NCI-H345 treated with DMSO at 0.1 percent for 48 hours (cell line): ENCODE measurements at regions not wholly inside any gene's neighbourhood (a gene's known extent, or its start where the extent isn't known, plus 50 kb on each side); places are given as distances from the start of the nearest gene placed in this dataset.
A peak's percentile ranks its signal among the peaks of the same experiment; 100 is the strongest.

ENCODE experiments used
- DNase-seq: peaks from one replicate; lab custom pipeline; 2025; ENCODE audit not compliant: unreplicated experiment; lab: John Stamatoyannopoulos, UW

DNA sequence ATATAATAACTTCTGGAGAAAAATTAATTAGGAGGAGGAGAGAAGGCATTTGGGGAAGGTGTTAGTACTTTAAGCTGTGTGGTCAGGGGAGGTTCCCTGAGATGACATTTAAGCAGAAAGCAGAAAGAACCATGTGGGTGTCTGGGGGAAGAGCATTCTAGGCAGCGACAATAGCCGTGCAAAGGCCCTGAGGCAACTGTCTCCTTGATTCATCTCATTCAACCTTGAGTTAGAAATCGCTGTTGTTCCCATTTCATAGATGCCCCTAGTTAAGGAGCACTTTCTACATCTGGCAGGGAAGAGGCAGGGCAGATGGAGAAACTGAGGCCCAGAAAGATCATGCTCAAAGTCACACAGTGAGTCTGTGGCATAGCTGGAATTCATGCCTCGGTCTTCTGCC, 108.6 kb upstream of the RUNX3 start:
- no peak for DNase-seq

DNA sequence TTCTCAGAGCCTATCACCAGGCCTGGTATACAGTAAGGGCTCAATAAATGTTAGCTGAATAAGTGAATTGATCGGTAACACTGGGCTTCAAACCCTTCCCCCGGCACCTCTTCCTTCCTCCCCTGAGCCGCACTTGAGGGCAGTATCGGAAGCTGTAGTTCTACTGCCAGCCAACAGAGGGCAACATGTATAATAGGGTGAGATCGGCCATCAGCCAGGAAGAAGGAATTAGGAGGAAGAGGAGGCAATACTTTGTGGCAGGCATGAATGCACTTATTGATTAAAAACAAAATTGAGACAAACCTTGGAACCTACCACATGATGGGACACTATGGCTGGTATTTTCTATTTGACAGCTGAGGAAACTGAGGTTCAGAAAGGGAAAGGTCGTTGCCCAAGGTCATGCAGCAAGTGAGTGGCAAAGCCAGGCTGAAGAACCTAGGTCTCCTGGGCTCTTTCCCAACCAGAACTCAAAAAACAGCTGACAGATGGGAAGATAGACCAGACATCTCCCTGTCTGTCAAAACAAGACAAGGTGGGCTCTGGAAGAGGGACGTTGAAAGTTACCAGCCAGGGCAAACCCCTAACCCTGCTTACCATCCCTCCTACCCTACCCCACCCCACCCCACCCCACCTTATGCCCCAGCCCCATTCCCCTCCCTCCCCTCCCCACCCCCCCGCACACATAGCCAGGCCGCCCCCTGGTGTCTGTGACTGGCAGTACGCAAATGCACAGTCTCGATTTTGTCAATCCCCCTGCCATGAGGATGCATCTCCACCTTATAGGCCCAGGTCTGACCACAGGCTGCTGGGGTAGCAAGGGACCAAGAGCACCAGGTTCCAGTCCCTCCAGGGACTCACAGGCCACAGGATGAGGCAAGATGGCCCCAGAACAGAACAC, 107.3 kb upstream of the RUNX3 start:
- DNase-seq, result no peak

- DNase-seq, result no peak
Measured at GRCh38 chr1:25036117-25036546, 106.1 kb upstream of the RUNX3 start.

GRCh38 chr1:25035523-25036116, 105.5 kb upstream of the RUNX3 start:
- DNase-seq, result no peak

DNA sequence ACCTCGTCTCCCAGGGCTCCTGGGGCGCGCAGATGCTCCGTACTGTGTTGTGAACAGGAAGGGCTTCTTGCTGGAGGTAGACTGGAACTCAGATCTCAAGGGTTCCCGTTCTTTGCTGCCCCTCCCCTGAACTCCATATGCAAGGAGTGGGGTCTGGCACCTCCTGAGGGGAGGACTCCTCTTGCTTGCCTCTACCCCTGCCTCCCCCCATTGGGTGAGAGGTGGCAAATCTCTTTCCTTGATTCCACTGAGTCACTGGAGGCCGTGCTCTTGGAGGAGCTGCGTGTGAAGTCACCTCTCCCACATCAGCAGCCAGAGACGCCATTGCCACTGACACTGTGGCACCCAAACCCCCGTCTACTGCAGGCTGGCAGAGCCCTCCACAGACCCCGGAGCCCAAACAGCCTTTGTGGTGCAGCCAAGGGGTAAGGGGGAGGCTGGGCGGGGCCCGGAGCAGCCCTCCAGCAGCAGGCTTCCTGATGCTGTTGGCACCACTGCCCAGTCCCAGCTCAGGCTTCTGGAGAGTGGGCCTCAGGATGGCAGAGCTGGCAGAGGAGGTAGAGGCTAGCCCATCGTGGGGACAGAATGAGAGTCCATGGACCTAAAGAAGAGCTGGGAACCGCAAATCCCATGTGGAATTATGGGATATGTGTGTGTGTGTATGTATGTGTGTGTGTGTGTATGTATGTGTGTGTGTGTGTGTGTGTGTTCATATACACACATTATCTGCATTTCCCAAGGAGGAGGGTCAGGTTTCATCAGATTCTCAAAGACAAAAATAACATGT, 104.9 kb upstream of the RUNX3 start:
- no peak for DNase-seq

DNA sequence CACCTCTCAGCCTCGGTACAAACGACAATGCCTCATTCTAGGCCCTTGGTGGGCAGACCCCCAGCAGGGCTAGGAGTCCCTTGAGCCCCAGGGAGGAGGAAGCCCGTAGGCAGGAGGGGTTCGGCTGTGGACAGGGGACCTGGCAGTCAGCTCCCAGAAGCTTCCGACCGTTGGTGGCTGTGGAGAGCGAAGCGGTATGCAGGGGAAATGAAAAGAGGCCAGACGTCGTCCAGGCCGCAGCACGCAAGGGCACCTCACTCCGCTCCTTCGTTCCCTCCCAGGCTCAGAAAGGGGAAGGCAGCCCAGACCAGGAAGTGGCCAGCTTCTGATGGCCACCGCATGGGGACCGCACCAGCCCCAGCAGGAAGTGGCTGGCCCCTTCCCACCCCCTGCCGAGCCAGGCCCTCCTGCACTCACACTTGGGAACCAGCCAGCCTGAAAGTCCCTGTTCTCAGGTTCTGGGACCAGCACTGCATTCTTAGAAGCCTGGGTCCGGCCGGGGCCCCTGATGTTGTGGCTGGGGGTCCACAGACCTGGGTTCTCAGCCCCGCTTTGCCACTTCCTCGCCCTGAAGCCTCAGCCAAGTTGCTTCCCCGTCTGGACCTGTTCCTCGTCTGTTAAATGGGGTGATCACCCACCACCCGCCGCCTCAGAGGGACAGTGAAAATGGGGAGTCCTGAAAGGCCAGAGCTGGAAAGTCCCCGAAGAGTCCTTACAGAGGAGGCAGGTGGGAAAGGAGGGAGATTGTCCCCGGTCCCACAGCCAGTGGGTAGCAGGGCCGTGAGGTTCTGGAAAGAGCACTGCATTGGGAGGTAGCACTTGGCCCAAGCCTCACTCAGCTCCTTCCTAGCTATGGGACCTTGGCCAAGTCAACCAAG, 104.0 kb upstream of the RUNX3 start:
- no peak for DNase-seq

- DNase-seq, result no peak
Measured at GRCh38 chr1:25033030-25033827, 103.2 kb upstream of the RUNX3 start.

GRCh38 chr1:25031966-25032667, 102.0 kb upstream of the RUNX3 start:
- no peak for DNase-seq

GRCh38 chr1:25031601-25031965, 101.5 kb upstream of the RUNX3 start:
- DNase-seq, result no peak

DNA sequence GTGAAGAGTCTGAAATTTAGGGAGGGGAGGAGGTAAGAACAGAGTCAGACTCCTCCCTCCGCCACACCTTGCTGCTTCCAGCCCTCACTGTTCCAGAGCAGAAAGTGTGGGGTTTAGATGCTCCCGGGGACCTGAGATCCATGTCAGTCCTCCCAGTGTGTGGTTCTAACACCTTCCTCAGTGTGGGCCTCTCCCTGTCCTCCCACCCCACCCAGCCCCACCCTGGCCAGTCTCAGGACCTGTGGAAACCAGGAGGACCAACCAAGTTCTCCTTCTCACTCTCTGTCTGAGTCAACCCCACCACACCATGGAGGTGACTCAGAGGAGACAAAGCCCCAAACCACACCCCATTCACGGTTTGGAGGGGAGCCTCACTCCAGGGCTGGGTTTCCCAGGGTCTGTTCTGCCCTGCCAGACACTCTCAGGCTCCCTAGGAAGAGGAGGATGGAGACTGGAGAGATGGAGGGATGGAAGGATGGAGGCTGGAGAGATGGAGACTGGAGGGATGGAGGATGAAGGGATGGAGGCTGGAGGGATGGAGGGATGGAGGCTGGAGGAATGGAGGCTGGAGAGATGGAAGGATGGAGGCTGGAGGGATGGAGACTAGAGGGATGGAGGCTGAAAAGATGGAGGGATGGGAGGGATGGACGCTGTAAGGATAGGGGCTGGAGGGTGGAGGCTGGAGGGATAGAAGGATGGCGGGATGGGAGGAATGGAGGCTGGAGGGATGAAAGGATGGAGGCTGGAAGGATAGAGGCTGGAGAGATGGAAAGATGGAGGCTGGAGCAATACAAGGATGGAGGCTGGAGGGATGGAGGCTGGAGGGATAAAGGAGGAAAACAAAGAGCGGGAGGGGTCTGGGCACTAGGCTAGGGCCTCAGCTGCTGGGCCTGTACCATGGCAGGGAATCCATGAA, 100.9 kb upstream of the RUNX3 start:
- DNase-seq, result no peak

DNA sequence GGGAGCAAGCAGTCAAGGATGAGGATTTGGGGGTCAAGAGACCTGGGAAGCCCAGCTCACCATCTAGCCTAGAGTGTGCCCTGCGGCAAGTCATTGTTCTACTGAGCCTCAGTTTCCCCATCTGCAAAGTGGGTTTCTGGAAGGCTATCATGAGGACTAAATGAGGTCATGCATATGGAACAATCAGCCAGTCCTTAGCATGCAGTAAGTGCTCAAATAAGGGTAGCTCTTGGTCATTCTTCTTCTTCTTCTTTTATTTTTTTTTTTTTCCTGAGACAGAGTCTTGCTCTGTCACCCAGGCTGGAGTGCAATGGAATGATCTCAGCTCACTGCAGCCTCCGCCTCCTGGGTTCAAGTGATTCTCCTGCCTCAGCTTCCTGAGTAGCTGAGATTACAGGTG, 99.9 kb upstream of the RUNX3 start:
- no peak for DNase-seq

- DNase-seq, result peak; percentile 21
Measured at GRCh38 chr1:25028907-25029599, 99.0 kb upstream of the RUNX3 start.

DNA sequence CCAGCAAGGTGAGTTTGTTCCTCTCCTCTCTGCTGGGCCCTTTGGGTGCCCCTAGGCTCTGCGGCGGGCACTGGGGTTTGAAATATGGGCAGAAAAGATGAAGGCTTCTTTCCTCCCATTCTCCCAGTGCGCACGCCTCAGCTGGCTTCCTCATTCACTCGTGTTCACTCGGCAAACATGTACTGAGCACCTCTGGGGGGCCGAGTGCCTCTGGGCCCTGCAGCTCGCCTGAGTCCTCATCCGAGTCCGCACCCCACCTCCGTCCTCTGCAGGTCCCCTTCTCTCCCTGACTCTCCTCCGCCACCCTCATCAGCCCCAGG, 98.5 kb upstream of the RUNX3 start:
- DNase-seq, result no peak

DNA sequence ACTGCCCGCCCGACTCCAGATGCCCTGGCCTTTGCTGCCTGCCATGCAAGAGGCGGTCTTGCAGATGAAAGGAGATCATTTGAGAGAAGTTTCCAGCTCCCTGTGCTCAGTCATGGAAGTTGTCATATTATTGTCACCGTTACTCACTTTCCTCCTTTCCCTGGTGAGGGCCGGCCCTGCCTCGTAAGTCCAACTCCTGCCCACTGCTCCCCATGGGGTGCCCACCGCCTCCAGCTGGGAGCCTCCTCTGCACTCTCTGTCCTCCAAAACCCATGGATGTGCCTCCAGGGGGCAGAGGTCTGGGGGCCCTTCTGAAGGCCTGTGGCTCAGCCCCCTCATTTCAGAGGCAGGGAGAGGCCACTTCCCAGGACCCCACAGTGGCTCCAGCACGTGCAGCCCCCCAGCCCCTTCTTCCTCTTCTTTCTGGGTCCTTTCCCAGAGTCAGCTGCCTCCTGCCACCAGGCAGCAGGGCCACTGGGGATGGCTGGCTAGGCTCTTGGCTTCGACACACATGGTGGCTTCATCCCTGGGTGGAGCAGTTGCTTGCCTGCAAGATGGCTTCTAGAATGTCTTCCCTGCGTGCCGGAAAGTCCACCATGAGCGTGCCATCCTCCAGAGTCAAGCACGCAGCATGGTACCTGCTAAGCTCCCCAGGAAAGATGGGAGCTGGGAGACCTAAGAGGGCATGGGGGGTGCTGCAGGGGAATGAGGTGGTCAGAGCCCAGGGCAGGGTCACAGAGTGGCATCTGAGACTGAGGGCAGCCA, 97.9 kb upstream of the RUNX3 start:
- no peak for DNase-seq

DNA sequence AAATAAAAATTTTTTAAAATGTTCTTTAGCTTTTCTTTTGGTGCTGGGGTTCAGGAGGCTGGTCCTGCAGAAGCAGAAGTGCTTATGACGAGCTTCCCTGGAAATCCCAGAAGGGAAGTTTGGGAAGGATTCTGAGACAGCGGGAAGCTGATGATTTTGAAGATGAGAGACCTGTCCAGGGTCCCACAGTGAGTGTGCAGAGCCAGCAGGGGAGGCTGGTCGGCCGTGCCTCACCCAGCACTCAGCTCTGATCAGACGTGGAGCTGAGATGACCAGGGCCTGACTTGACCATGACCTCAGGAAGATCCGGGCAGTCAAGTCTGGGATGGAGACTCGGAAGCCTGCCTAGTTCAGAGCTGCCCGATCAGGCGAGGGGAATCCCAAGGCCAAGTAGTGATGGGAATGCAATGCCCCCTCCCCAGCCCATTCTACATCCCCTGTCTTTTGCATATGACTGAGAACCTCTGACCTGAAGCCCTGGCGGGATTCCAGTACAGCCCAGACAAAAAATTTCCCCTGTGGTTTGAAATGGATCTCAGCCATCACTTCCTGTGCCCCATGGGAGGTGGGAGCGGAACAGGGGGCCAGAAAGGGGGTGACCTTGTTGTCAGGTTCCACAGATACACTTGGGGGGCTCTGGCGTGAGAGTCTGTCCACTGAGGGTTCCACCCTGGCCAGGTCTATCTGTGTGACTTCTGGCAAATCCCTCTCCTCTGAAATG, 96.8 kb upstream of the RUNX3 start:
- no peak for DNase-seq

DNA sequence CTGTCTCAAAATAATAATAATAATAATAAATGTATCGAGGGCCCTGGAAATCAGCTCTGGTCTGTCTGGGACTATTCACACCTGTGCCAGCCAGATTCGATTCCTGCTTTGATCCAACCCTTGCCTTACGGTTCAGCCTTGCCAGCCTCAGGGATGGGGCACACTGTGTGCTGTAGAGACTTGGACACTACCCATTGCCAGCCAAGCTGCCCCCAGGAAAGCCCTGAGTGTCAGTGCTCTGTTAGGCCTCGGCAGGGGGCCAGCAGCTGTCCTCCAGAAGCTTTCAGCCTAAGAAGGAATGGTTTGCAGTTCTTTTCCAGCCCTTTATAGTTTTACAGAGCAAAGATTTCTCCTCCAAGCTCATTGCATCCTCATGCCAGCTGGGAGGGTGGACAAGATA, 96.2 kb upstream of the RUNX3 start:
- DNase-seq, result no peak
